Neural cell (in vitro differentiated cells): ENCODE measurements at regions not wholly inside any gene's neighbourhood (a gene's known extent, or its start where the extent isn't known, plus 50 kb on each side); places are given as distances from the start of the nearest gene placed in this dataset.

Experiments used
- EP300 ChIP-seq: fragments of 450-650 bp; conservative IDR thresholded peaks from 2 replicates; pipeline ENCODE4 v1.6.1; 2014; ENCODE audit warnings: antibody characterized with exemption, mild to moderate bottlenecking, moderate library complexity; ENCODE audit not compliant: poor library complexity, severe bottlenecking
- EZH2 ChIP-seq: fragments of 200-600, 300-800 bp; shearing (Covaris generic), sonication (generic); IDR thresholded peaks from 2 replicates; pipeline ENCODE4 v1.6.1; 2014; ENCODE audit warnings: antibody characterized with exemption, low read length, borderline replicate concordance, mild to moderate bottlenecking; ENCODE audit not compliant: insufficient read depth, poor library complexity, severe bottlenecking
- MXI1 ChIP-seq: fragments of 450-650 bp; conservative IDR thresholded peaks from 2 replicates; pipeline ENCODE4 v1.6.1; 2014; ENCODE audit warnings: antibody characterized with exemption, mild to moderate bottlenecking; ENCODE audit not compliant: poor library complexity, severe bottlenecking
- POLR2AphosphoS5 ChIP-seq: IDR thresholded peaks from 2 replicates; pipeline ENCODE4 v1.6.1; 2012
- RAD21 ChIP-seq: fragments of 450-650 bp; conservative IDR thresholded peaks from 2 replicates; pipeline ENCODE4 v1.6.1; 2014; ENCODE audit warnings: antibody characterized with exemption, mild to moderate bottlenecking, moderate library complexity
- SMC3 ChIP-seq: fragments of 450-650 bp; conservative IDR thresholded peaks from 2 replicates; pipeline ENCODE4 v1.6.1; 2014; ENCODE audit warnings: antibody characterized with exemption, mild to moderate bottlenecking, moderate library complexity; ENCODE audit not compliant: poor library complexity
- TAF1 ChIP-seq: IDR thresholded peaks from 2 replicates; pipeline ENCODE4 v1.6.1; 2012; ENCODE audit warnings: low read depth
- TF ChIP-seq, protein P1 (sequence below): fragments of 450-650 bp; IDR thresholded peaks from 2 replicates; pipeline ENCODE4 v1.5.1; 2014; ENCODE audit warnings: antibody characterized with exemption, mild to moderate bottlenecking, moderate library complexity; ENCODE audit not compliant: poor library complexity, severe bottlenecking
- TF ChIP-seq, protein P2 (sequence below): IDR thresholded peaks from 2 replicates; pipeline ENCODE4 v1.6.1; 2012; ENCODE audit warnings: borderline replicate concordance

DNA sequence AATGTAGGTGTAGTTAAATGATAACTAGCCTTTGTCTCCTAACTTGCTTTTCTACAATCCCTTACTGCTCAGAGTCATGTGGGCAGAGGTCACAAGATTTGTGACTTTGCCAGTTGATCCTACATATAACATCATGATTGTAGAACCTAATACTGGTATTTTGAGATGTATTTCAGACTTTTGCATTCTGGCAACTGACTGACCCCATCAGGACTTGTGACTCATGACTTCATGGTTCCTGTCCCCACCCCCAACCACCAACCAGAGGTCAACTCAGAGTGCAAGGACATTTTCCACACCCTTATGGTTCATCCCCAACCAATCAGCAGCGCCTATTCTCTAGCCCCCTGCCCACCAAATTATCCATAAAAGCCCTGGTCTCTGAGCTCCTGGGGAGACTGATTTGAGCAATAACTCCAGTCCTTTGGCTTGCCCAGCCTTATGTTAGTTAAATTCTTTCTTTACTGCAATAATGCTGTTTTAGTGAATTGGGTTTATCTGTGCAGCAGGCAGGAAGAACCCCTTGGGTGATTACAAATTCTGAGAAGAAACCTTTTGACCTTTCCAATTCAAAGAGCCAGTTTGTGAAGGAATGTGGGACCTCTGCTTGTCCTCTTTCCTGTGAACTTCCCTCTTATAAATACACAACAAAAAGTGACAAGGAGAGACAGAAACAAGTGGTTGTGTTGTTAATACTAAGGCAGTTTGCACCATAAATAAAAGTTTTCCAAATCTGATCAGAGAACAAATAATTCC, 588.7 kb downstream of the UTRN start:
- TF ChIP-seq TAF1: no peak
- TF ChIP-seq RAD21: no peak
- TF ChIP-seq, protein P1, sequence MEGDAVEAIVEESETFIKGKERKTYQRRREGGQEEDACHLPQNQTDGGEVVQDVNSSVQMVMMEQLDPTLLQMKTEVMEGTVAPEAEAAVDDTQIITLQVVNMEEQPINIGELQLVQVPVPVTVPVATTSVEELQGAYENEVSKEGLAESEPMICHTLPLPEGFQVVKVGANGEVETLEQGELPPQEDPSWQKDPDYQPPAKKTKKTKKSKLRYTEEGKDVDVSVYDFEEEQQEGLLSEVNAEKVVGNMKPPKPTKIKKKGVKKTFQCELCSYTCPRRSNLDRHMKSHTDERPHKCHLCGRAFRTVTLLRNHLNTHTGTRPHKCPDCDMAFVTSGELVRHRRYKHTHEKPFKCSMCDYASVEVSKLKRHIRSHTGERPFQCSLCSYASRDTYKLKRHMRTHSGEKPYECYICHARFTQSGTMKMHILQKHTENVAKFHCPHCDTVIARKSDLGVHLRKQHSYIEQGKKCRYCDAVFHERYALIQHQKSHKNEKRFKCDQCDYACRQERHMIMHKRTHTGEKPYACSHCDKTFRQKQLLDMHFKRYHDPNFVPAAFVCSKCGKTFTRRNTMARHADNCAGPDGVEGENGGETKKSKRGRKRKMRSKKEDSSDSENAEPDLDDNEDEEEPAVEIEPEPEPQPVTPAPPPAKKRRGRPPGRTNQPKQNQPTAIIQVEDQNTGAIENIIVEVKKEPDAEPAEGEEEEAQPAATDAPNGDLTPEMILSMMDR: no peak
- no peak for TF ChIP-seq POLR2AphosphoS5
- TF ChIP-seq, protein P2, sequence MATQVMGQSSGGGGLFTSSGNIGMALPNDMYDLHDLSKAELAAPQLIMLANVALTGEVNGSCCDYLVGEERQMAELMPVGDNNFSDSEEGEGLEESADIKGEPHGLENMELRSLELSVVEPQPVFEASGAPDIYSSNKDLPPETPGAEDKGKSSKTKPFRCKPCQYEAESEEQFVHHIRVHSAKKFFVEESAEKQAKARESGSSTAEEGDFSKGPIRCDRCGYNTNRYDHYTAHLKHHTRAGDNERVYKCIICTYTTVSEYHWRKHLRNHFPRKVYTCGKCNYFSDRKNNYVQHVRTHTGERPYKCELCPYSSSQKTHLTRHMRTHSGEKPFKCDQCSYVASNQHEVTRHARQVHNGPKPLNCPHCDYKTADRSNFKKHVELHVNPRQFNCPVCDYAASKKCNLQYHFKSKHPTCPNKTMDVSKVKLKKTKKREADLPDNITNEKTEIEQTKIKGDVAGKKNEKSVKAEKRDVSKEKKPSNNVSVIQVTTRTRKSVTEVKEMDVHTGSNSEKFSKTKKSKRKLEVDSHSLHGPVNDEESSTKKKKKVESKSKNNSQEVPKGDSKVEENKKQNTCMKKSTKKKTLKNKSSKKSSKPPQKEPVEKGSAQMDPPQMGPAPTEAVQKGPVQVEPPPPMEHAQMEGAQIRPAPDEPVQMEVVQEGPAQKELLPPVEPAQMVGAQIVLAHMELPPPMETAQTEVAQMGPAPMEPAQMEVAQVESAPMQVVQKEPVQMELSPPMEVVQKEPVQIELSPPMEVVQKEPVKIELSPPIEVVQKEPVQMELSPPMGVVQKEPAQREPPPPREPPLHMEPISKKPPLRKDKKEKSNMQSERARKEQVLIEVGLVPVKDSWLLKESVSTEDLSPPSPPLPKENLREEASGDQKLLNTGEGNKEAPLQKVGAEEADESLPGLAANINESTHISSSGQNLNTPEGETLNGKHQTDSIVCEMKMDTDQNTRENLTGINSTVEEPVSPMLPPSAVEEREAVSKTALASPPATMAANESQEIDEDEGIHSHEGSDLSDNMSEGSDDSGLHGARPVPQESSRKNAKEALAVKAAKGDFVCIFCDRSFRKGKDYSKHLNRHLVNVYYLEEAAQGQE: no peak
- TF ChIP-seq EP300: no peak
- no peak for TF ChIP-seq SMC3
- TF ChIP-seq EZH2: no peak
- TF ChIP-seq MXI1: no peak
